ENCODE measurements at regions not wholly inside any gene's neighbourhood (a gene's known extent, or its start where the extent isn't known, plus 50 kb on each side); places are given as distances from the start of the nearest gene placed in this dataset.

DNA sequence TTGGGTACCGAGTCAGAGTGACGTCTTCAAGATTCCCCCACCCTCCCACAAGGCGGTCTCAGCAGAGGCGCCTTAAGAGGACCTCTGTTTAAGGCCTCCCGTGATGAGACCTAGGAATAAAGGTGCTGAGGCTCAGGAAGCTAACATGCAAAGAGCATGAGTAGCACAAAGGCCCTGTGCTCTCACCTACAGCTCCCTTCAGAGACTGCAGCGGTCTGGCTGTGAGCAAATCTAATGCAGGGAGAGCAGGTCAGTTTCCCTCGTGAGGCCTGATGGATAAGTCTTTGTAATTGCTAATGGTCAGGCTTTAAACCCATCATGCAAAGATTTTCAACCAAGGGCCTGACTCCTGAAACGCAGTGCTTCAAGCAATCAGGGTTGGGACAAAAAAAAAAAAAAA is 909.3 kb upstream of the GHITM start:
- DNase-seq (ENCODE audit: low read depth in 1 of 2, low spot score in 2 of 2) (no peak), FAIRE-seq (no peak)
- Histone ChIP-seq H2BK15ac (ENCODE audit: low read length) (no peak overlapping the region), H3K4me3 (ENCODE audit: extremely low read depth in 1 of 4, insufficient read depth in 2 of 4, low read depth in 3 of 4, low read length in 4 of 4) (no peak overlapping the region), H3K9me3 (ENCODE audit: insufficient read depth in 2 of 2, low read depth in 1 of 2, low read length in 1 of 2) (no peaks in the 10 kb centered on the region), H2BK12ac (ENCODE audit: low read depth, low read length) (no peak overlapping the region), H3K36me3 (ENCODE audit: control insufficient read depth in 2 of 4, insufficient read depth in 4 of 4, low read length in 3 of 4) (no peaks in the 10 kb centered on the region), H2AFZ (ENCODE audit: low read length) (peak overlapping the region; percentile 84), H3K79me1 (ENCODE audit: low read depth, low read length) (no peaks in the 10 kb centered on the region), H4K91ac (replicated peaks; ENCODE audit: insufficient read length, low read length) (no peak overlapping the region), H3K14ac (ENCODE audit: insufficient read length) (no peak overlapping the region), H3K4me1 (replicated peaks in 1 of 4; ENCODE audit: control insufficient read depth in 3 of 4, insufficient read depth in 4 of 4, low read length in 3 of 4) (0 out of 7 replicates have a peak, but pooled peaks cover 0 to 2% (median 0%) of the 10 kb centered on the region in 4 experiments), H4K8ac (ENCODE audit: extremely low read depth, insufficient read depth, low read length) (no peak overlapping the region), H3K23me2 (ENCODE audit: low read depth, low read length) (no peaks in the 10 kb centered on the region), H3K18ac (ENCODE audit: extremely low read depth, low read length) (no peak overlapping the region), H3K23ac (ENCODE audit: insufficient read length) (no peak overlapping the region), H3K27me3 (replicated peaks in 1 of 4; ENCODE audit: control insufficient read depth in 3 of 4, extremely low read depth in 1 of 4, insufficient read depth in 3 of 4, low read length in 3 of 4) (no peaks in the 10 kb centered on the region), H2BK20ac (ENCODE audit: low read length) (no peak overlapping the region), H2AK5ac (ENCODE audit: low read depth, low read length) (no peak overlapping the region), H3K9ac (replicated peaks in 1 of 4; ENCODE audit: extremely low read depth in 1 of 4, low read depth in 3 of 4, low read length in 3 of 4) (no peak overlapping the region), H4K5ac (ENCODE audit: insufficient read length, low read depth, low read length) (no peak overlapping the region), H3K56ac (replicated peaks; ENCODE audit: insufficient read length, low read depth, low read length) (no peak overlapping the region), H2BK120ac (replicated peaks; ENCODE audit: low read depth, low read length) (no peak overlapping the region), H4K20me1 (replicated peaks in 1 of 2; ENCODE audit: control insufficient read depth in 1 of 2, insufficient read depth in 2 of 2, low read length in 2 of 2) (no peaks in the 10 kb centered on the region), H3K4ac (replicated peaks; ENCODE audit: insufficient read length, low read depth, low read length) (no peak overlapping the region), H2BK5ac (ENCODE audit: low read depth, low read length) (no peak overlapping the region), H3K4me2 (ENCODE audit: insufficient read depth in 1 of 2, low read depth in 2 of 2, low read length in 2 of 2) (0 out of 4 replicates have a peak overlapping the region, but pooled peaks of 1 of the 2 experiments have one; percentile 1), H3K79me2 (ENCODE audit: control insufficient read depth in 1 of 2, insufficient read depth in 2 of 2, low read length in 2 of 2) (no peaks in the 10 kb centered on the region), H3K27ac (ENCODE audit: low read depth, low read length) (no peak overlapping the region)
- TF ChIP-seq ZNF274 (IDR thresholded peaks at IDR 0.05; ENCODE audit: borderline replicate concordance, extremely low read depth, low read length) (no peak), BCL11A (IDR thresholded peaks at IDR 0.05; ENCODE audit: low read depth in 2 of 2, low read length in 2 of 2) (no peak), YY1 (IDR thresholded peaks at IDR 0.05; ENCODE audit: low read depth, low read length) (no peak), JUN (IDR thresholded peaks at IDR 0.05; ENCODE audit: low read depth, low read length) (no peak), TBP (IDR thresholded peaks at IDR 0.05; ENCODE audit: low read depth, low read length) (no peak), SRF (IDR thresholded peaks at IDR 0.05; ENCODE audit: low read depth, low read length) (no peak), TCF12 (IDR thresholded peaks at IDR 0.05; ENCODE audit: low read depth, low read length) (no peak), GABPA (IDR thresholded peaks at IDR 0.05; ENCODE audit: borderline replicate concordance, insufficient read depth, low read length) (no peak)
- CTCF ChIA-PET (ENCODE audit: partially characterized antibody), result no interaction called here
- 77% methylated on average over 8 of the region's 8 CpGs; no CpG with 5 or more reads in 1 of the 2 experiments for WGBS, 2 experiments (ENCODE audit: extremely low coverage in 1 of 2, insufficient coverage in 1 of 2, insufficient read length in 1 of 2, insufficient replicate concordance in 2 of 2, low coverage in 1 of 2, low lambda C conversion rate in 2 of 2, missing lambda C conversion rate in 1 of 2)
- POLR2A ChIA-PET (ENCODE audit: partially characterized antibody), result no interaction called here
